ENCODE measurements at regions not wholly inside any gene's neighbourhood (a gene's known extent, or its start where the extent isn't known, plus 50 kb on each side); places are given as distances from the start of the nearest gene placed in this dataset.

DNA sequence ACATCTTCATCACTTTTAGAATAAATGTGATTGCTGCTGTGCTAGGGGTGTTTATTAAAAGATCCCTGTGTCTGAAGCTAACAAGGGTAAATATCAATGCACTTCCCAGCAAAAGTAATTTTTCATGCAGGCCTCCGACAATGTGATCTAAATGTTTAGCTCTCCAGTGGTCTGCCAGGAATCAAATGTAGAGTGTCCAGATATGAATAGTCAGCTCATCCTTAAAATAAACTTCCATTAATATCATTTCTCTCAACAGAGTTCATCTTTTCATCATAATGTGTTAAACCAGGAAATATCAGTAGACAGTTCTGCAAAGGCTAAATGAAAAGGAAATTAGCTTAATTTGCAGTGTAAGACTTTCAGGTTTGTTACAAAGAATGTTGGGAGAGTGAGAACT is 102.2 kb upstream of the EGFL6 start:
- H3K27ac ChIP-seq (ENCODE audit: poor library complexity, severe bottlenecking) = no peak overlapping the region
- DNase-seq (ENCODE audit: low spot score) (no peak), ATAC-seq (ENCODE audit: low read depth) (no peak)
- no peaks in the 10 kb centered on the region for H3K36me3 ChIP-seq (ENCODE audit: low read depth)
- H3K9me3 ChIP-seq (ENCODE audit: severe bottlenecking) = peaks cover 3% of the 10 kb centered on the region
- peaks cover 13% of the 10 kb centered on the region for H3K4me1 ChIP-seq (ENCODE audit: insufficient read depth, poor library complexity, severe bottlenecking)
- TF ChIP-seq, protein P1, sequence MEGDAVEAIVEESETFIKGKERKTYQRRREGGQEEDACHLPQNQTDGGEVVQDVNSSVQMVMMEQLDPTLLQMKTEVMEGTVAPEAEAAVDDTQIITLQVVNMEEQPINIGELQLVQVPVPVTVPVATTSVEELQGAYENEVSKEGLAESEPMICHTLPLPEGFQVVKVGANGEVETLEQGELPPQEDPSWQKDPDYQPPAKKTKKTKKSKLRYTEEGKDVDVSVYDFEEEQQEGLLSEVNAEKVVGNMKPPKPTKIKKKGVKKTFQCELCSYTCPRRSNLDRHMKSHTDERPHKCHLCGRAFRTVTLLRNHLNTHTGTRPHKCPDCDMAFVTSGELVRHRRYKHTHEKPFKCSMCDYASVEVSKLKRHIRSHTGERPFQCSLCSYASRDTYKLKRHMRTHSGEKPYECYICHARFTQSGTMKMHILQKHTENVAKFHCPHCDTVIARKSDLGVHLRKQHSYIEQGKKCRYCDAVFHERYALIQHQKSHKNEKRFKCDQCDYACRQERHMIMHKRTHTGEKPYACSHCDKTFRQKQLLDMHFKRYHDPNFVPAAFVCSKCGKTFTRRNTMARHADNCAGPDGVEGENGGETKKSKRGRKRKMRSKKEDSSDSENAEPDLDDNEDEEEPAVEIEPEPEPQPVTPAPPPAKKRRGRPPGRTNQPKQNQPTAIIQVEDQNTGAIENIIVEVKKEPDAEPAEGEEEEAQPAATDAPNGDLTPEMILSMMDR (IDR thresholded peaks at IDR 0.05; ENCODE audit: poor library complexity, severe bottlenecking) = no peak
- H3K4me3 ChIP-seq (ENCODE audit: severe bottlenecking) = no peak overlapping the region
- no peaks in the 10 kb centered on the region for H3K27me3 ChIP-seq (ENCODE audit: insufficient read depth, poor library complexity, severe bottlenecking)

DNA sequence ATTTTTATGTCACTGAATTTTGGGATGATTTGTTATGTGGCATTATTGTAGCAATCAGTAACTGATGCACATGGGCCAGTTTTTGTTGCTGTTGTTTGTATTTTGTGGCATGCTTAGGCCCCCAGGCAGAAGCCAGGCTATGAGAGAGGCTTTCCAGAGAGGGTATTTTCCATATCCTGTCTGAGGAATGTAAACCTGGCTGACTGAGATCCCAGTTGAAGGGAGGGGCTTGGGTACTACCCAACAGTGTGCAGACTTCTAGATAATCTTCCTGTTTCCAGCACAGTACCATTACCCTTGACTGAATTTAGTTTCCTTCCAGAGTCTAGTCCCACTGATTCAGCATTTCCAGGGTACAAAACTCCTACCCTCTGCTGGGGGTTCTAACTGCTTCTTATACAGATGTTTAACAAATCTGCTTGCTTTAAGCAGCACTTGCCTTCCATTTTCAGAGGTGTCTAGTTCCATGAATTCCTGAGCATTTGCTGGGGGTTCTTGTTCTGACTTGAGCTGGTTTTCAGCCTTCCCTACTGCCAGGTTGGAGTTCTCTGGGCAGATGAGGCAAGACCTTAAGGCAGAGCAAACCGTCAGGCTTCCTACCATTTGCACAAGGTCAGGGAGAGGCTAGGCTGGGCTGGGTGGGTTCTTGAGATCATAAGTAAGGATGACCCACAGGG is 104.7 kb upstream of the EGFL6 start:
- Histone ChIP-seq H3K27ac (ENCODE audit: poor library complexity, severe bottlenecking) (peak overlapping the region; percentile 84), H3K36me3 (ENCODE audit: low read depth) (no peaks in the 10 kb centered on the region), H3K4me1 (ENCODE audit: insufficient read depth, poor library complexity, severe bottlenecking) (peaks cover 13% of the 10 kb centered on the region), H3K27me3 (ENCODE audit: insufficient read depth, poor library complexity, severe bottlenecking) (no peaks in the 10 kb centered on the region), H3K9me3 (ENCODE audit: severe bottlenecking) (peaks cover 3% of the 10 kb centered on the region), H3K4me3 (ENCODE audit: severe bottlenecking) (no peak overlapping the region)
- DNase-seq (ENCODE audit: low spot score) = no peak
- ATAC-seq (ENCODE audit: low read depth) = no peak; the same call in 2 of the 3 replicates
- TF ChIP-seq, protein P1 (IDR thresholded peaks at IDR 0.05; ENCODE audit: poor library complexity, severe bottlenecking) = no peak

DNA sequence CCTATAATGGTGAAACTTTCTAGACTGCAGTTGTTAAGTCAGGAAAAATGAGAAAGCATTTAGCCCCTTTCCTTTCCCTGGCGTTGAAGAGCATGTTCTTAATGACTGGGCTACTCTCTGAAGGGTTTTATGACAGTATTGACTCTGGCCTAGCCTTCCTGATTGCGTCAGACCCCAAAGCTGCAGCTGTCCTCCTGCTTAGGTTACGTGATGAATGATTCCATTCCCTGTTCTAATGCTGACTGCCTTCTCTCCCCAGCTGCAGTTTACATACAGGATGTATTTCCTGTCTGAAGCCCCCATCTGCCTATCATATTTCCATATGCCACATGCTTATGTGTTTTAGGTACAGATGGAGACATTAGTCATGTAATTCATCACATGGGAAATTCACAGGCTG is 105.8 kb upstream of the EGFL6 start:
- peak; percentile 59 for DNase-seq (ENCODE audit: low spot score)
- TF ChIP-seq, protein P1 (IDR thresholded peaks at IDR 0.05; ENCODE audit: poor library complexity, severe bottlenecking) = no peak

DNA sequence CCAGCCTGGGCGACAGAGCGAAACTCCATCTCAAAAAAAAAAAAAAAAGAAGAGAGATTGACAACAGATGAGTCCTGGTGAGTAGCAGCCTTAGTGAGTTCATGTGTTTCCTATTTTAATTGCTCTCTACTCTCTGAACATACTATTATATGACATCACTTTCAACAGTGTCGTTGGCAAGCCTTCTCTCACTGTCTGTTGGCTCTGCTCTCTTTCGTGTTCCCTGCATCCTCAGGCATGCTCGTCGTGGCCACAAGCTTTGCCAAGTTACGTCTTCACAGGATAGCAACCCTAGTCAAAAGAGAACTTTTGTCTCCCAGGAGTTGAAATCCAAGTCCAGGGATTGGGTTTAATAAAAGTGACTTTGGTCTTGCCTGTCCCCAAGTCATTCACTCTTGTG is 117.1 kb upstream of the EGFL6 start:
- H3K36me3 ChIP-seq (ENCODE audit: low read depth) = no peaks in the 10 kb centered on the region
- TF ChIP-seq, protein P1 (IDR thresholded peaks at IDR 0.05; ENCODE audit: poor library complexity, severe bottlenecking) = no peak
- H3K4me1 ChIP-seq (ENCODE audit: insufficient read depth, poor library complexity, severe bottlenecking) = no peaks in the 10 kb centered on the region
- H3K27ac ChIP-seq (ENCODE audit: poor library complexity, severe bottlenecking) = no peak overlapping the region
- no peaks in the 10 kb centered on the region for H3K9me3 ChIP-seq (ENCODE audit: severe bottlenecking)
- no peak overlapping the region for H3K4me3 ChIP-seq (ENCODE audit: severe bottlenecking)
- ATAC-seq (ENCODE audit: low read depth) (no peak), DNase-seq (ENCODE audit: low spot score) (no peak)
- no peaks in the 10 kb centered on the region for H3K27me3 ChIP-seq (ENCODE audit: insufficient read depth, poor library complexity, severe bottlenecking)

More for the DNA sequence above, 105.8 kb upstream of the EGFL6 start:
- Histone ChIP-seq H3K4me3 (ENCODE audit: severe bottlenecking) (no peak overlapping the region), H3K27me3 (ENCODE audit: insufficient read depth, poor library complexity, severe bottlenecking) (no peaks in the 10 kb centered on the region), H3K9me3 (ENCODE audit: severe bottlenecking) (peaks cover 3% of the 10 kb centered on the region), H3K36me3 (ENCODE audit: low read depth) (no peaks in the 10 kb centered on the region), H3K27ac (ENCODE audit: poor library complexity, severe bottlenecking) (peak overlapping the region; percentile 84), H3K4me1 (ENCODE audit: insufficient read depth, poor library complexity, severe bottlenecking) (peaks cover 13% of the 10 kb centered on the region)
- peak; percentile 87 for ATAC-seq (ENCODE audit: low read depth)

DNA sequence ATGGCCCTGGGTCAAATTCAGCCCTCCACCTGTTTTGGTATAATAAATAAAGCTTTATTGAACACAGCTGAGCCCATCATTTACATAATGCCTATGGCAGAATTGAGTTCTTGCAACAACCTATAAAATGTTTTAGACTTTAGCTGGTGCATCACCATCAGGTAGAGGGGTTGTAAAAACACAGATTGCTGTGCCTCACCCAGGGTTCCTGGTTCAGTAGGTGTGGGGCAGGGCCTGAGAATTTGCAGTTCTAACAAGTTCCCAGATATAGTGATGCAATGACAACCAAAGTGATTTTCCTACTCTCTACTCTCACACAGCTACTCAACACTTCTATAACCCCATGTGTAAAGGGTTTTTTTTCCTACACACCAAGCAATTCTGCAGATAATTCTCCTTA is 120.0 kb upstream of the EGFL6 start:
- H3K27me3 ChIP-seq (ENCODE audit: insufficient read depth, poor library complexity, severe bottlenecking) = no peaks in the 10 kb centered on the region

More for the DNA sequence above, 120.0 kb upstream of the EGFL6 start:
- no peak overlapping the region for H3K4me3 ChIP-seq (ENCODE audit: severe bottlenecking)
- TF ChIP-seq, protein P1 (IDR thresholded peaks at IDR 0.05; ENCODE audit: poor library complexity, severe bottlenecking) = no peak
- ATAC-seq (ENCODE audit: low read depth) (no peak), DNase-seq (ENCODE audit: low spot score) (no peak)
- H3K9me3 ChIP-seq (ENCODE audit: severe bottlenecking) = no peaks in the 10 kb centered on the region
- no peak overlapping the region for H3K27ac ChIP-seq (ENCODE audit: poor library complexity, severe bottlenecking)
- H3K4me1 ChIP-seq (ENCODE audit: insufficient read depth, poor library complexity, severe bottlenecking) = no peaks in the 10 kb centered on the region
- no peaks in the 10 kb centered on the region for H3K36me3 ChIP-seq (ENCODE audit: low read depth)
